Ishikawa (cell line): ENCODE measurements at regions not wholly inside any gene's neighbourhood (a gene's known extent, or its start where the extent isn't known, plus 50 kb on each side); places are given as distances from the start of the nearest gene placed in this dataset.

Experiments
- CEBPB ChIP-seq: IDR thresholded peaks from 2 replicates; pipeline ENCODE4 v1.6.1; 2012
- CREB1 ChIP-seq: IDR thresholded peaks from 2 replicates; pipeline ENCODE4 v1.6.1; 2012; ENCODE audit warnings: low read depth
- EGR1 ChIP-seq: IDR thresholded peaks from 2 replicates; pipeline ENCODE4 v1.6.1; 2012
- EP300 ChIP-seq: IDR thresholded peaks from 2 replicates; pipeline ENCODE4 v1.6.1; 2012; ENCODE audit warnings: borderline replicate concordance
- FOXM1 ChIP-seq: IDR thresholded peaks from 2 replicates; pipeline ENCODE4 v1.6.1; 2012; ENCODE audit warnings: low read depth, borderline replicate concordance
- NFIC ChIP-seq: IDR thresholded peaks from 2 replicates; pipeline ENCODE4 v1.6.1; 2012
- RAD21 ChIP-seq: IDR thresholded peaks from 2 replicates; pipeline ENCODE4 v1.6.1; 2012; ENCODE audit warnings: low read depth
- TAF1 ChIP-seq: IDR thresholded peaks from 2 replicates; pipeline ENCODE4 v1.6.1; 2012; ENCODE audit warnings: low read depth, mild to moderate bottlenecking
- TCF12 ChIP-seq: IDR thresholded peaks from 2 replicates; pipeline ENCODE4 v1.6.1; 2012; ENCODE audit warnings: low read depth
- TEAD4 ChIP-seq: IDR thresholded peaks from 2 replicates; pipeline ENCODE4 v1.6.1; 2012
- USF1 ChIP-seq: IDR thresholded peaks from 2 replicates; pipeline ENCODE4 v1.6.1; 2012
- YY1 ChIP-seq: IDR thresholded peaks from 2 replicates; pipeline ENCODE4 v1.6.1; 2012; ENCODE audit warnings: low read depth
- ZBTB7A ChIP-seq: IDR thresholded peaks from 2 replicates; pipeline ENCODE4 v1.6.1; 2012; ENCODE audit warnings: low read depth
- TF ChIP-seq, protein P1 (sequence below): IDR thresholded peaks from 2 replicates; pipeline ENCODE4 v1.6.1; 2012; ENCODE audit warnings: low read depth, mild to moderate bottlenecking
- TF ChIP-seq, protein P2 (sequence below): IDR thresholded peaks from 2 replicates; pipeline ENCODE4 v1.6.1; 2012

DNA sequence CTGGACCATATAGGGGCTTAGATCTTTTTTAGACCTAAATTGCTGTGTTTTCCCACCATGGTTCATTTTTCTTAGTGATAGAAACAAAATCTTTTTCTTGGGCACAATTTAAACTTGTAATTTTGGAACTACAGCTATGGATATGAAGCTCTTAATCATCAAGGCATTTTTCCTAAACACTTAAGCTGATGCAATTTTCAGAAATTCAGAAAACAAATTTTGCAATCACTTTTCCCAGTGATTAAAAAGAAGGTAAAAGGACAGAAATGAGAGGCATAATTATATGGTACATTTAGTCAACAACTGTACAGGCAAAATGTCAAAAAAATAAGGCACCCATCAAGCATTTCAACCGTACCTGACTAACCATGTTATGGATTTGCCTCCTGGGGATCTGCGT, 665.4 kb downstream of the XIRP2 start:
- TF ChIP-seq ZBTB7A (no peak), TAF1 (no peak), TCF12 (no peak), EGR1 (no peak), USF1 (no peak), CEBPB (no peak), RAD21 (no peak), NFIC (no peak), FOXM1 (no peak), TEAD4 (no peak), YY1 (no peak), CREB1 (no peak), EP300 (no peak)
- TF ChIP-seq, protein P1, sequence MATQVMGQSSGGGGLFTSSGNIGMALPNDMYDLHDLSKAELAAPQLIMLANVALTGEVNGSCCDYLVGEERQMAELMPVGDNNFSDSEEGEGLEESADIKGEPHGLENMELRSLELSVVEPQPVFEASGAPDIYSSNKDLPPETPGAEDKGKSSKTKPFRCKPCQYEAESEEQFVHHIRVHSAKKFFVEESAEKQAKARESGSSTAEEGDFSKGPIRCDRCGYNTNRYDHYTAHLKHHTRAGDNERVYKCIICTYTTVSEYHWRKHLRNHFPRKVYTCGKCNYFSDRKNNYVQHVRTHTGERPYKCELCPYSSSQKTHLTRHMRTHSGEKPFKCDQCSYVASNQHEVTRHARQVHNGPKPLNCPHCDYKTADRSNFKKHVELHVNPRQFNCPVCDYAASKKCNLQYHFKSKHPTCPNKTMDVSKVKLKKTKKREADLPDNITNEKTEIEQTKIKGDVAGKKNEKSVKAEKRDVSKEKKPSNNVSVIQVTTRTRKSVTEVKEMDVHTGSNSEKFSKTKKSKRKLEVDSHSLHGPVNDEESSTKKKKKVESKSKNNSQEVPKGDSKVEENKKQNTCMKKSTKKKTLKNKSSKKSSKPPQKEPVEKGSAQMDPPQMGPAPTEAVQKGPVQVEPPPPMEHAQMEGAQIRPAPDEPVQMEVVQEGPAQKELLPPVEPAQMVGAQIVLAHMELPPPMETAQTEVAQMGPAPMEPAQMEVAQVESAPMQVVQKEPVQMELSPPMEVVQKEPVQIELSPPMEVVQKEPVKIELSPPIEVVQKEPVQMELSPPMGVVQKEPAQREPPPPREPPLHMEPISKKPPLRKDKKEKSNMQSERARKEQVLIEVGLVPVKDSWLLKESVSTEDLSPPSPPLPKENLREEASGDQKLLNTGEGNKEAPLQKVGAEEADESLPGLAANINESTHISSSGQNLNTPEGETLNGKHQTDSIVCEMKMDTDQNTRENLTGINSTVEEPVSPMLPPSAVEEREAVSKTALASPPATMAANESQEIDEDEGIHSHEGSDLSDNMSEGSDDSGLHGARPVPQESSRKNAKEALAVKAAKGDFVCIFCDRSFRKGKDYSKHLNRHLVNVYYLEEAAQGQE = no peak
- TF ChIP-seq, protein P2, sequence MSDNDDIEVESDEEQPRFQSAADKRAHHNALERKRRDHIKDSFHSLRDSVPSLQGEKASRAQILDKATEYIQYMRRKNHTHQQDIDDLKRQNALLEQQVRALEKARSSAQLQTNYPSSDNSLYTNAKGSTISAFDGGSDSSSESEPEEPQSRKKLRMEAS = no peak

DNA sequence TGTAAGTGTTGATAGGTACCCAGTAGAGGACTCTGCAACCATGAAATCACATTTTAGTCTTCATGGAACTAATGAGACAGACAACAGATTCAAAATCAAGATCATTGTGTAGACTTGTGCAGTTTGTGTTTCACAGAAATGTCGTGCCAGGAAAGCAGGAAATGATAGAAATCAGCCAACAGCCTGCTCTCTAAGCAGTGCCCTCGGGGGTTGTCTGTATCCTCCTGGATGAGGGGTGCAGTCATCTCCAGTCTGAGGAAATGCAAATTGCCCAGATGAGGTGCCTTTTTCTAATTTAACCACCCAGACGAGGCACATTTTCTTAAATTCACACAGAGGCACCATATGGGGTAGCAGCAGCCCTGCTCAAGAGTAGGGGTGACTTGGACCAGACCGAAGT, 663.1 kb downstream of the XIRP2 start:
- TF ChIP-seq YY1 (no peak), USF1 (no peak), EGR1 (no peak), NFIC (no peak), CREB1 (no peak), TEAD4 (no peak), RAD21 (no peak), ZBTB7A (no peak), EP300 (no peak), CEBPB (no peak), TCF12 (no peak), FOXM1 (no peak), TAF1 (no peak)
- TF ChIP-seq, protein P1 = no peak
- TF ChIP-seq, protein P2 = no peak

- TF ChIP-seq CREB1 (no peak), RAD21 (peak; percentile 73), YY1 (no peak), EGR1 (no peak)
- TF ChIP-seq, protein P1 = no peak
These were observed 662.2 kb downstream of the XIRP2 start for GRCh38 chr2:167550448-167550847.

DNA sequence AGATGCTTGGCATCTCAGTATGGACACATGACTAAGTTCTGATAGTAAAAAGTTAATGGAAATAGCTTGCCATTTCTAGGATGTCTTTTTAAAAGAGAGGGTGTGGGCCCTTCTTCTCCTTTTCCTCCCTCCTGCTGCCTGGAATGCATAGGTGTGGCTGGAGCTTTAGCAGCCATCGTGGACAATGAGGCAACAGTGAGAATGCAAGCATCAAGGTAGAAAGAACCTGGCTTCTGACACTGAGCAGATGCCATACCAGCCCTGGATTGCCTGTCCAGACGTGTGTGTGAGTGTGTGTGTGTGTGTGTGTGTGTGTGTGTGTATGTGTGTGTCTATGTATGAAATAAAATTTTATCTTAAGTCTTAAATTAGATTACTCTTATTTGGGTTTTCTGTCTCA, 660.1 kb downstream of the XIRP2 start:
- TF ChIP-seq CEBPB (no peak), TCF12 (no peak), NFIC (no peak), EGR1 (no peak)

GRCh38 chr2:167544602-167545001, 656.3 kb downstream of the XIRP2 start:
- TF ChIP-seq USF1 (no peak), EGR1 (no peak), CEBPB (no peak)
